ENCODE measurements at regions not wholly inside any gene's neighbourhood (a gene's known extent, or its start where the extent isn't known, plus 50 kb on each side); places are given as distances from the start of the nearest gene placed in this dataset.

DNA sequence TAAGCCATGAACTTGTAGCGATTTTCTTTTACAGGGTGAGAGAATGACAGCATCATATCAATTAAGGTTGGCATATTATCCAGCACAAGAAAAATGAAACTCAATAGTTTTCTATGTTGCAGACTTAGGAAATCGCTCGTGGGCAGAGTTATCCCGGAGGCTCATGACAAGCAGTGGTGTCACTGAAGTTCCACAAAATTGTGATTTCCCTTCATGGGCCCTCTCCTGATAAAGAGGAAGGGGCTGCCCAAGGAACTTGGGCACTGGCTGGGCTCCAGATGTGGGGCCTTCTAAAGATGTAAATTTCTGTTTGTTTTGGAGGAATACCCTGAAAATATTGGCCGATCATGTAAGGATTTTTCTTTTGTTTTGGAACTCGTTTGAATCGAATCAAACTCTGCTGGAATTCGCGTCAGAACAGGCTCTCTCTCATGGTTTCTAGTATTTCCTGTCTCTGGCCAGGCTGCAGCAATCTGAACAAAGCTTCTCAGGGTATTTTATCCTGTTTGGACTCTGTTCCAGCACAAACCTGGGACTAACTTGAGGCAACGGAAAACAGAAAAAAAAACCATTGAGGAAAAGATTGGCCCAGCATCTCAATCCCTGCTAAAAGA is 340.6 kb upstream of the NRP1 start:
- H3K79me2 ChIP-seq (ENCODE audit: control insufficient read depth, insufficient read depth, low read length), result no peaks in the 10 kb centered on the region
- H3K4me2 ChIP-seq (ENCODE audit: control insufficient read depth, extremely low read depth, insufficient read depth, low read depth, low read length), result peak overlapping the region; percentile 44
- dilution Hi-C loops (cut with MboI; ENCODE audit: extremely low pct_ligation_motif_present, low sequenced_read_pairs), result no loop called here
- H3K9me3 ChIP-seq (ENCODE audit: control insufficient read depth, low read depth, low read length), result no peaks in the 10 kb centered on the region
- H3K4me1 ChIP-seq (ENCODE audit: control insufficient read depth, extremely low read depth, insufficient read depth, low read length), result no peaks in the 10 kb centered on the region
- H3K27me3 ChIP-seq (ENCODE audit: control insufficient read depth, extremely low read depth, insufficient read depth, low read length), result no peaks in the 10 kb centered on the region
- no peak for FAIRE-seq
- no peak overlapping the region for H3K27ac ChIP-seq (ENCODE audit: control insufficient read depth, insufficient read depth, low read length)
- no peak overlapping the region for H3K9ac ChIP-seq (ENCODE audit: control insufficient read depth, extremely low read depth, insufficient read depth, low read length)
- H2AFZ ChIP-seq (ENCODE audit: control insufficient read depth, low read length), result peak overlapping the region; percentile 35
- TF ChIP-seq, protein P1, sequence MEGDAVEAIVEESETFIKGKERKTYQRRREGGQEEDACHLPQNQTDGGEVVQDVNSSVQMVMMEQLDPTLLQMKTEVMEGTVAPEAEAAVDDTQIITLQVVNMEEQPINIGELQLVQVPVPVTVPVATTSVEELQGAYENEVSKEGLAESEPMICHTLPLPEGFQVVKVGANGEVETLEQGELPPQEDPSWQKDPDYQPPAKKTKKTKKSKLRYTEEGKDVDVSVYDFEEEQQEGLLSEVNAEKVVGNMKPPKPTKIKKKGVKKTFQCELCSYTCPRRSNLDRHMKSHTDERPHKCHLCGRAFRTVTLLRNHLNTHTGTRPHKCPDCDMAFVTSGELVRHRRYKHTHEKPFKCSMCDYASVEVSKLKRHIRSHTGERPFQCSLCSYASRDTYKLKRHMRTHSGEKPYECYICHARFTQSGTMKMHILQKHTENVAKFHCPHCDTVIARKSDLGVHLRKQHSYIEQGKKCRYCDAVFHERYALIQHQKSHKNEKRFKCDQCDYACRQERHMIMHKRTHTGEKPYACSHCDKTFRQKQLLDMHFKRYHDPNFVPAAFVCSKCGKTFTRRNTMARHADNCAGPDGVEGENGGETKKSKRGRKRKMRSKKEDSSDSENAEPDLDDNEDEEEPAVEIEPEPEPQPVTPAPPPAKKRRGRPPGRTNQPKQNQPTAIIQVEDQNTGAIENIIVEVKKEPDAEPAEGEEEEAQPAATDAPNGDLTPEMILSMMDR (optimal IDR thresholded peaks at IDR 0.05 in 1 of 3, IDR thresholded peaks at IDR 0.05 in 1 of 3, conservative IDR thresholded peaks at IDR 0.05 in 1 of 3; ENCODE audit: extremely low read depth in 1 of 3, insufficient read depth in 2 of 3, low read length in 3 of 3), result no peak
- no peak for TF ChIP-seq EZH2 (IDR thresholded peaks at IDR 0.05; ENCODE audit: low read length)
- H4K20me1 ChIP-seq (ENCODE audit: control insufficient read depth, extremely low read depth, insufficient read depth, low read length), result no peaks in the 10 kb centered on the region
- H3K9me1 ChIP-seq (ENCODE audit: control insufficient read depth, extremely low read depth, insufficient read depth, low read length), result no peaks in the 10 kb centered on the region
- no peaks in the 10 kb centered on the region for H3K36me3 ChIP-seq (ENCODE audit: control insufficient read depth in 2 of 2, extremely low read depth in 1 of 2, insufficient read depth in 2 of 2, low read length in 2 of 2)
- no peak overlapping the region for H3K4me3 ChIP-seq (ENCODE audit: control insufficient read depth in 2 of 3, extremely low read depth in 1 of 3, insufficient read depth in 2 of 3, low read depth in 1 of 3, low read length in 3 of 3)
- no peak for DNase-seq (ENCODE audit: low read depth, low spot score)

DNA sequence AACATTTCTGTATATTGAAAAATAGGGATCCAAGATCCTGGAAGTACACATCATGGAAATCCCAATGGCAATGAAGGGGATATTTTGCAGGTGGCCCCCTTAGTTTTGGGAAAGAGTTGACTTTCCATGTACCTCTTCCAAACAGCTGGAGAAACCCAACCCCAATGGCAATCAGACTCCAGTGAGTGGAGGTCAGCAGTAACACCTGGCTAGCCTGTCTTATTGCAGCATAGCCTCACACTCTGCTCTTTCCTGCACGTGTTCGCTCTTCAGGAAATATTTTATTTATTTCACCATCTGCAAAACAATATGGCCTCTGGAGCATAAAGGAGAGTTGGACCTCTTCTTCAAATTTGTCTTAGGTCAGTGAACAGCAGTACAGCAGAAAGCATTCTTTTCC is 340.0 kb upstream of the NRP1 start:
- no peak for TF ChIP-seq EZH2 (IDR thresholded peaks at IDR 0.05; ENCODE audit: low read length)
- TF ChIP-seq, protein P1 (optimal IDR thresholded peaks at IDR 0.05 in 1 of 3, IDR thresholded peaks at IDR 0.05 in 1 of 3, conservative IDR thresholded peaks at IDR 0.05 in 1 of 3; ENCODE audit: extremely low read depth in 1 of 3, insufficient read depth in 2 of 3, low read length in 3 of 3), result no peak
- Histone ChIP-seq H3K27ac (ENCODE audit: control insufficient read depth, insufficient read depth, low read length) (no peak overlapping the region), H3K4me1 (ENCODE audit: control insufficient read depth, extremely low read depth, insufficient read depth, low read length) (no peaks in the 10 kb centered on the region), H3K27me3 (ENCODE audit: control insufficient read depth, extremely low read depth, insufficient read depth, low read length) (no peaks in the 10 kb centered on the region), H3K36me3 (ENCODE audit: control insufficient read depth in 2 of 2, extremely low read depth in 1 of 2, insufficient read depth in 2 of 2, low read length in 2 of 2) (no peaks in the 10 kb centered on the region), H4K20me1 (ENCODE audit: control insufficient read depth, extremely low read depth, insufficient read depth, low read length) (no peaks in the 10 kb centered on the region), H3K4me3 (ENCODE audit: control insufficient read depth in 2 of 3, extremely low read depth in 1 of 3, insufficient read depth in 2 of 3, low read depth in 1 of 3, low read length in 3 of 3) (no peak overlapping the region), H3K9ac (ENCODE audit: control insufficient read depth, extremely low read depth, insufficient read depth, low read length) (no peak overlapping the region), H2AFZ (ENCODE audit: control insufficient read depth, low read length) (no peak overlapping the region), H3K4me2 (ENCODE audit: control insufficient read depth, extremely low read depth, insufficient read depth, low read depth, low read length) (peak overlapping the region; percentile 44), H3K9me1 (ENCODE audit: control insufficient read depth, extremely low read depth, insufficient read depth, low read length) (no peaks in the 10 kb centered on the region), H3K79me2 (ENCODE audit: control insufficient read depth, insufficient read depth, low read length) (no peaks in the 10 kb centered on the region), H3K9me3 (ENCODE audit: control insufficient read depth, low read depth, low read length) (no peaks in the 10 kb centered on the region)
- DNase-seq (ENCODE audit: low read depth, low spot score), result no peak
- no peak for FAIRE-seq
- dilution Hi-C loops (cut with MboI; ENCODE audit: extremely low pct_ligation_motif_present, low sequenced_read_pairs), result no loop called here

Data from keratinocyte (primary cell).